HEK293T (cell line): ENCODE measurements at regions not wholly inside any gene's neighbourhood (a gene's known extent, or its start where the extent isn't known, plus 50 kb on each side); places are given as distances from the start of the nearest gene placed in this dataset.

Experiments used
- FOXK2 ChIP-seq: fragments of 450-650 bp; IDR thresholded peaks from 2 replicates; pipeline ENCODE4 v1.6.1; 2016; ENCODE audit warnings: mild to moderate bottlenecking
- L3MBTL2 ChIP-seq: fragments of 450-650 bp; conservative IDR thresholded peaks from 2 replicates; pipeline ENCODE4 v1.6.1; 2016; ENCODE audit warnings: mild to moderate bottlenecking

- no peak for TF ChIP-seq L3MBTL2
- TF ChIP-seq FOXK2: no peak
Measured at GRCh38 chr3:154061001-154061370, 60.2 kb upstream of the ARHGEF26 start.
